GM18502 (cell line): ENCODE measurements at regions not wholly inside any gene's neighbourhood (a gene's known extent, or its start where the extent isn't known, plus 50 kb on each side); places are given as distances from the start of the nearest gene placed in this dataset.
A peak's percentile ranks its signal among the peaks of the same experiment; 100 is the strongest.
"Not testable (repeated sequence)": the region's sequence is repeated elsewhere in the genome, so short reads cannot be mapped to it uniquely, and the experiment has no call there.

ENCODE experiments used
- ATAC-seq: cut with Tn5 transposase; IDR thresholded peaks from one replicate; pipeline ENCODE4 v1.9.1; 2021; ENCODE audit warnings: mild to moderate bottlenecking; ENCODE audit not compliant: unreplicated experiment, poor library complexity

DNA sequence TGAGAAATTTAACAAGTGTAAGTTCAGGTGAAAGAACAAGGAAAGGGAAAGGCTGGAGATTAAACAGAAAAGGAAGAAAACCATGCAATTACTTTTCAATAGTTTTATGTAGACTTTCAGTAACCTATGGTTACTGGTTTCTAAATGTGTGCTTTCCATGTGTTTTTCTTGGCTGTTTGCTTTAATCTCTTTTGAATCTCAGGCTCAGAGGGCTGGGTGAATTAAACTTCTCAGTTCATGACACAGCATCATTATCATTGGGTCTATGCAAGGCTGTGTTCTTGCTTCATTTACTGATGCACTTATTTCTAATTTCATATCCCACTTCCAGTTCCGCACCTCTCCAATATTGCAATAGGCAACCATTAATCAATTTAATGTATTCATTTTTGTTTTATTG lies 266.5 kb upstream of the UGT8 start:
- no peak for ATAC-seq

DNA sequence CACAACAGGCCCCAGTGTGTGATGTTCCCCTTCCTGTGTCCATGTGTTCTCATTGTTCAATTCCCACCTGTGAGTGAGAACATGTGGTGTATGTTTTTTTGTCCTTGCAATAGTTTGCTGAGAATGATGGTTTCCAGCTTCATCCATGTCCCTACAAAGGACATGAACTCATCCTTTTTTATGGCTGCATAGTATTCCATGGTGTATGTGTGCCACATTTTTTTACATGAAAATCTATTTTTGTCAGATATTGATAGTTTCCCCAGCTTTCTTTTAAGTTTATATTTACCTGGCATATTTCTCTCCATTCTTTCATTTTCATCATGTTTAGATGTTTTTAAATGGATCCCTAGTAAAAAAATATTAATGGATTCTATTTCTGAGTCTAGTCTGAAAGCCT lies 264.2 kb upstream of the UGT8 start:
- ATAC-seq, result not testable (repeated sequence)

DNA sequence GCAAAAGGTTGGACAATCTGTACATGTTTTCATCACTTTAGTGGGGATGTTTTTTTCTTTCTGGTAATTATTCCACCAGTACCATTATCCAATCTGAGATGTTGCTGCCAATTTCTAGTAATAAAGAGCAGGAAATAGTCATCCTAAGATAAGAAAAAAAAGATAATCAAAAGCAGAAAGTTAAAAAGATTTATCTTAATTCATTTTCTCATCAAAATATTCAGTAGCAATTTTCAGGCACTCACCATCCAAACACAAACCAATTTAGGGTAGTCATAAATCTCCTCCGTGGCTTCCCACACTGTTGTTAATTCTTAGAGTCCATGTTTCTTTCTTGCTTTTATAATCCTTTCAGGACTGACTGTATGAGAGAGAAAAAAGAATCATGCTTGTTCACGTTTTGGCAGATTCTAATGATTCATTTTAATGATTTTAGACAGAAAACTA lies 263.7 kb upstream of the UGT8 start:
- ATAC-seq, result no peak

DNA sequence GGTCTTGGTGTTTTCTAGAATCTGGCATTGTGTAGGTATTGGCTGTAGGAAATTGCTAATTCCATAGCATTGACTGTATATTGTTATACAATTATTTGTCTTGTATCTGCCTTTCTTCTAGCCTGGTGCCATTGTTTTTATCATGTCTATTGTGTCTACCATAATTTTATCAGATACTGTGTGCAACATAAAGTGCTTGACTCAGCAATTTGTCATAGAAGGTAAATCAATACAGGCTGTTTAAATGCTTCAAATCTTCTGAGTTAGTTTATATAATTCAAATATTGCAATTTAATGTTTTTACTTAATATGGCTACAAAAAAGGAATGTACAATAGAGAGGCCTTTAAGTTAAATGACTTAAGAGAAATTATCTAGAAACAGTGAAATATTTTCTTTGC lies 263.3 kb upstream of the UGT8 start:
- no peak for ATAC-seq

GRCh38 chr4:114343015-114343414 lies 255.6 kb upstream of the UGT8 start:
- no peak for ATAC-seq

GRCh38 chr4:114349543-114350175 lies 248.9 kb upstream of the UGT8 start:
- no peak for ATAC-seq

DNA sequence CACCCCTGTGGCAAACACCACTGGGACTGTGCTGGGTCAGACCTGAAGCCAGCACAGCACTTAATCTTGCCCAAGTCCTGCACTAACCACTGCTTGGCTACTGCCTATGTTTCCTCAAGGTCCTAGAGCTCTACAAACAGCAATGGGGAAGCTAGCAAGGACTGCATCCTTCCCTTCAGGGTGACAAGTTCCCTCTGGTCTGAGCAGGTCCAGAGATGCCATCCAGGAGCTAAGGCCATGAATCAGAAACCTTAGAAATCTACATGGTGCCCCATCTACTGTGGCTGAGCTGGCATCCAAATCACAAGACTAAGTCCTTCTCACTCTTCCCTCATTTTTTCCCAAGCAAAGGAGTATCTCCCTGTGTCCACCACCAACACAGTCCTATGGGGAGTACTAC lies 239.7 kb upstream of the UGT8 start:
- no peak for ATAC-seq

DNA sequence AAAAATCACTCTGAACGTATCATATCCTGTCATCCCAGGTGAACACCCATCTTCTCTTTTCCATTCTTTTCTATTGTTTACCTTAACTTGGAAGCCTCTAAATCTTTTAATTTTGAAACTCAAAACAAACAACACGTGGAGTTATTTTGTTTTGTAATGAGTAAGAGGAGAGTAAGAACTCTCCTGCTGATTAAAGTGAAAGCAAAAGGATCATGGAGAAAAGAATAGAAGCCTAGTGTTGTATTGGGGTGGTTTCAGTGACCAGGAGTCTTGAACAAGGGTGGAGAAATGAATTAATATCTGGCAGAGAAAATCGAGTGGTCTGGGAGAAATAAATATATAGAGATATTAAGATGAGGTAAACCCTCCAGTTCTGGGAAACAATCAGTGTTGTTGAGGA lies 237.4 kb upstream of the UGT8 start:
- ATAC-seq, result no peak

GRCh38 chr4:114364857-114365256 lies 233.8 kb upstream of the UGT8 start:
- no peak for ATAC-seq

- ATAC-seq, result no peak
Measured at GRCh38 chr4:114365591-114365990, 233.0 kb upstream of the UGT8 start.

DNA sequence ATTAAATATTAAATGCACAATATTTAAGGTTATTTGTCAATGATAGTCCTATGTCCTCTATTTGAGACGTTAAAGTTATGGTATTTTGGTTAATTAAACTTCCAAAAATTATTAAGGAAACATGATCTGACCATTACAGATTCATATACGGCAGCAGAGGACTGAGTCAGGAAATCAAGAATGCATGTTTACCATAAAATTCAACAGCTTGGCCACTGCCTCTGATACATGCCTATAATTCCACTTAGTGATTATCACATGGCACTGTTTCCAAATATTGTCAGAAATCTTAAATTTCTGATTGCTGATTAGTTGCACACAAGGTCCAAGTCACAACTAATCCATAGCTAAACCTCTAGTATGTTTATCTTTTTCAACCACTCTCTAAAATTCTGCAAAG lies 232.2 kb upstream of the UGT8 start:
- no peak for ATAC-seq

- ATAC-seq, result no peak
Measured at GRCh38 chr4:114368751-114369150, 229.9 kb upstream of the UGT8 start.

- no peak for ATAC-seq
Measured at GRCh38 chr4:114373508-114373907, 225.1 kb upstream of the UGT8 start.

- ATAC-seq, result no peak
Measured at GRCh38 chr4:114378305-114378903, 220.2 kb upstream of the UGT8 start.

DNA sequence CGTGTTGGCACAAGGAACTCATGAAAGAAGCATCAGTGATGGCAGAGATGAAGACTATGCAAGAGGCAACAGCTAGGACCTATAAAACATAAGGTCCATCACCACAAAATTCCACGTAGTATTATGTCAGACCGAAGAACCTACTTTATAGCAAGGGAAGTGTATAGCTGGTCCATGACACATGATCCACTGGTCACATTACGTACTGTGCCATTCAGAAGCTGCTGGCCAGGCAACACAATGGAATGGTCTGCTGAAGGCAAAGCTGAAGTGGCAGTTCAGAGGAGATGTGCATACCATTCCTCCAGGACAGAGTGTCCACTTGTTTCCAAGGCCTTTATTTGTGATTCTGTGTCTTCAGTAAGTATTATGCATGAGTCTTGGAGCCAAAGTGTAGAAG lies 215.5 kb upstream of the UGT8 start:
- no peak for ATAC-seq

- no peak for ATAC-seq
Measured at GRCh38 chr4:114383721-114384120, 214.9 kb upstream of the UGT8 start.

DNA sequence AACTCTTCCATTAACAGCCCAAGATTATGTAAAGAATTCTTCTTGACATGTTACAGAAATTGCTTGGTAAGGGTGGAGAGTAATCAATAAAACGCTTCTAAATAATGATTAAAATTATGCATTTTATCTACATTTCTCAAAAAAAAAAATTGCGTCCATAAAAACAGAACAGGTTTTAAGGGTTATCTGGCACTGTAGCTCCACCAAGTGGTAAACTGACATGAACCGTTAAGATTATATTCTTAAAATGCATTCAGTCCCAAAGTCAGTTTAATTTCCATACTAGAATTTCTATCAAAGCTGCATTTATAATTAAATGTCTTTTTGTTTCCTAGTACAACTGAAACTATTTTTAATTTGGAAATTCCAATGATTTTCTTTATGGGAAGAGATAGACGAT lies 214.0 kb upstream of the UGT8 start:
- no peak for ATAC-seq

DNA sequence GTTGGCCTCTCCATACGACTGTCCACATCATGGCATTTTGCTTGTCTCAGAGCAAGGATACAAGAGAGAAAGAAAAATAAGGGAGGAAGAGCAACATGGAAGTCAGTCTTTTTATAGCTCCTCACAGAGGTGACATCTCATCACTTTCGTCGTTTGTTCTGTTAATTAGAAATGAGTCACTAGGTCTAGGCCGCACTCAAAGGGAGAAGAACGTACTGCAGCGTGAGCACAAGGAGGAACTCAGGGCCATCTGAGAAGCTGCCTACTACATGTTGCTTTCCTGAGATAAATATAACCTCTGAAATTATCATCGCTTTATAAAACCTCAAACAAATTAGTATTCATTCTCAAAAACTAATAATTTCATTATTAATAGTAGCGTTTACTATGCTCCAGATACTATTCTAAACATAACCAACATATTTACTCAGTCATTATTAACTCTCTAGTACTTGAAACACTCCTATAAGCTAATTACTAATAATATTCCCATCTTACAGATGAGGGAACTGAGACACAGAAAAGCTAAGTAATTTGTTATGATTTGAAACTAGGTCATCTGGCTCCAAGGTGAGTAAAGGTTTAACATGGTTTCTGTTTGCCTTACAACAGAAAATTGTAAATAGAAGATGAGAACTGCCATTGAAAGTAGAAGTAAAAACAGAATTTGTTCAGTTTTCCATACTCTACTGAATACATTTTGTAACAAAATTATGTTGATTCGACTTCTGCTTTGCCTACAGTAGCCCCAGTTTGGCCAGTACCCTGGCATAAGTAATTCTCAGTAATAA lies 213.2 kb upstream of the UGT8 start:
- ATAC-seq, result peak; percentile 77

DNA sequence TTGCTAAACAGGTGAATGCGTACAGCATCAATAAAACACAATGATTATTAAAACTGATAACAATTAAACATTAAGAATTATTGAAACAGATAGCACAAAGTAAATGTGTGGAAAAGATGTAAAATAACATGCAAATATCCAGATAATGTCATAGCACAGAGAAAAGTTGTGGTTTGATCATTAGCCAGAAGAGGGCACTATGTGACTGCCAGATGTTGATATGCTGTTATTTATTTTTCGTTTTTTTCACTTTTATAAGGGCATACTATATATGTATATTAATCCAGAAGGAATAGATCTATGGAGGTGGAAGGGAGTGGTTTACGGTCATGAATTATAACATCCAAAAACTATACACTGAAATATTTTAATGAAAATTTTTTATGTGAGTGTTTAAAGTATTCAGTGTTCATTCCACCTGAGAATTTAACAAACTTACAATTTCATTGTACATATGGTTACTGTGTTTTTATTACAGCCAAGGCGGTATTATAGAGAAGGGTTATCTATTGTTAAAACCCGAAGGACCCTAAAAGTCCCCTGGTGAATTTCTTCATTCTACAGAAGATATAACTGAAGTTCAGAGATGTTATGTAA lies 211.9 kb upstream of the UGT8 start:
- ATAC-seq, result peak; percentile 46

DNA sequence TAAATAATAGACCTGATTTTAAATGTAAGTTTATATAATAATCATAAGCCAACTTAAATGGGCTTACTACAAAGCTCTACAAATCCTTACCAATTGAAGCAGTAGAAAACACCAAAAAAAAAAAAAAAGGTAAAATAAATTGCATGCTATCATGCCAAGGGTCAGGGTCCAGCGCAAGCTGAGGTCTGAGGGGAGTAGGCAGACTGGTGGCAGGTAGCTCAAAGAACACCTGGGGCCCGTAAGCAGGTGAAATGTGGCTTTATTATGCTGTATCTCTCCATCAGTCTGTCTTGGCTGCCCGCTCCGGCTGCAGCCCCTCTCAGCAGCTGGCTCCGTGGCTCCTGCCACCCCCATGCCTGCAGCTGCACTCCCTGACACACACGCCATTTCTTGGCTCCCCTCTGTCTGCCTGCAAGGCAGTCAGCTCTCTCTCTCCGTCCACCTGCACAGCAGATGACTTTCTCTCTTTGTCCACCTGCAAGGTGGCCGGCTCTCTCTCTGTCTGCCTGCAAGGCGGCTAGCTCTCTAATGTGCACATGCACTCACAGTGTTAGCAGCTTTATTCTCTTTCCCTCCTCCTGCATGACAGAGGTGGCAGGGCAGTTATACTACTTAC lies 209.4 kb upstream of the UGT8 start:
- ATAC-seq, result no peak
